Activated B cell treated with CpG ODN at 0.5 μM for 24 hours (primary cell): ENCODE measurements at regions not wholly inside any gene's neighbourhood (a gene's known extent, or its start where the extent isn't known, plus 50 kb on each side); places are given as distances from the start of the nearest gene placed in this dataset.

Experiments
- ATAC-seq: fragments of 200-7000 bp; cut with Tn5 transposase; one replicate; pipeline ENCODE4 v1.10.0; 2021; ENCODE audit warnings: low read depth, mild to moderate bottlenecking, moderate library complexity
- CTCF ChIA-PET: fragments of 350-600 bp; sonication (Branson Sonifier 250); formaldehyde crosslinking; loops from one replicate; lab custom pipeline; 2021; ENCODE audit warnings: antibody characterized with exemption; lab: Charles Lee
- POLR2A ChIA-PET: fragments of 350-600 bp; sonication (Branson Sonifier 250); formaldehyde crosslinking; loops from one replicate; lab custom pipeline; 2021; ENCODE audit warnings: antibody characterized with exemption; lab: Charles Lee
- DNase-seq: peaks from one replicate; pipeline ENCODE4 v3.0.0; 2022
- H3K27ac Mint-ChIP-seq: one replicate; pipeline ENCODE4 v1.8.0; 2020; ENCODE audit warnings: mixed read lengths
- H3K27me3 Mint-ChIP-seq: one replicate; pipeline ENCODE4 v1.8.0; 2021; ENCODE audit warnings: mixed read lengths
- H3K36me3 Mint-ChIP-seq: one replicate; pipeline ENCODE4 v1.8.0; 2021; ENCODE audit warnings: low read depth, mixed read lengths
- H3K4me1 Mint-ChIP-seq: one replicate; pipeline ENCODE4 v1.8.0; 2021; ENCODE audit warnings: mixed read lengths
- H3K4me3 Mint-ChIP-seq: one replicate; pipeline ENCODE4 v1.8.0; 2020; ENCODE audit warnings: mild to moderate bottlenecking, mixed read lengths
- H3K9me3 Mint-ChIP-seq: one replicate; pipeline ENCODE4 v1.8.0; 2020; ENCODE audit warnings: mixed read lengths
- intact Hi-C: fragments of 100-400 bp; cut with micrococcal nuclease; formaldehyde crosslinking; loops from one replicate; pipeline ENCODE4 v1.15.1; 2024
- TF ChIP-seq, protein P1 (sequence below): fragments of 200-600 bp; IDR thresholded peaks from one replicate; pipeline ENCODE4 v1.8.0; 2022; ENCODE audit warnings: antibody characterized with exemption, mild to moderate bottlenecking

DNA sequence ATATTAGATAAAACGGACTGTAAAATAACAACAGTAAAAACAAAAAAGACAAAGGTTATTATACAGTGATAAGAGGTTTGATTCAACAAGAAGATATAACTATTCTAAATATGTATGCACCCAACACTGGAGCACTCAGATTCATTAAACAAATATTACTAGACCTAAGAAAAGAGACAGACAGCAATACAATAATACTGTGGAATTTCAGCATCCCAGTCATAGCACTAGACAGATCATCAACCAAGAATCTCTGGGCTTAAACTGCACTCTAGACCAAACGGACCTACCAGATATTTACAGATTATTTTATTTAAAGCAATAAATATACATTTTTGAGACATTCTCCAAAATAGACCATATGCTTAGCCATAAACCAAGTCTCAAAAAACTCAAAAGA, 263.8 kb downstream of the C6orf118 start:
- peaks cover 16% of the 10 kb centered on the region for H3K9me3 Mint-ChIP-seq
- no peaks in the 10 kb centered on the region for H3K27me3 Mint-ChIP-seq
- DNase-seq: no peak
- no peak overlapping the region for H3K27ac Mint-ChIP-seq
- no peak for ATAC-seq
- ChIA-PET POLR2A (no interaction called here), CTCF (no interaction called here)
- no peak overlapping the region for H3K4me3 Mint-ChIP-seq
- H3K36me3 Mint-ChIP-seq: no peaks in the 10 kb centered on the region
- intact Hi-C loops: no loop called here
- TF ChIP-seq, protein P1, sequence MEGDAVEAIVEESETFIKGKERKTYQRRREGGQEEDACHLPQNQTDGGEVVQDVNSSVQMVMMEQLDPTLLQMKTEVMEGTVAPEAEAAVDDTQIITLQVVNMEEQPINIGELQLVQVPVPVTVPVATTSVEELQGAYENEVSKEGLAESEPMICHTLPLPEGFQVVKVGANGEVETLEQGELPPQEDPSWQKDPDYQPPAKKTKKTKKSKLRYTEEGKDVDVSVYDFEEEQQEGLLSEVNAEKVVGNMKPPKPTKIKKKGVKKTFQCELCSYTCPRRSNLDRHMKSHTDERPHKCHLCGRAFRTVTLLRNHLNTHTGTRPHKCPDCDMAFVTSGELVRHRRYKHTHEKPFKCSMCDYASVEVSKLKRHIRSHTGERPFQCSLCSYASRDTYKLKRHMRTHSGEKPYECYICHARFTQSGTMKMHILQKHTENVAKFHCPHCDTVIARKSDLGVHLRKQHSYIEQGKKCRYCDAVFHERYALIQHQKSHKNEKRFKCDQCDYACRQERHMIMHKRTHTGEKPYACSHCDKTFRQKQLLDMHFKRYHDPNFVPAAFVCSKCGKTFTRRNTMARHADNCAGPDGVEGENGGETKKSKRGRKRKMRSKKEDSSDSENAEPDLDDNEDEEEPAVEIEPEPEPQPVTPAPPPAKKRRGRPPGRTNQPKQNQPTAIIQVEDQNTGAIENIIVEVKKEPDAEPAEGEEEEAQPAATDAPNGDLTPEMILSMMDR: no peak
- no peaks in the 10 kb centered on the region for H3K4me1 Mint-ChIP-seq

DNA sequence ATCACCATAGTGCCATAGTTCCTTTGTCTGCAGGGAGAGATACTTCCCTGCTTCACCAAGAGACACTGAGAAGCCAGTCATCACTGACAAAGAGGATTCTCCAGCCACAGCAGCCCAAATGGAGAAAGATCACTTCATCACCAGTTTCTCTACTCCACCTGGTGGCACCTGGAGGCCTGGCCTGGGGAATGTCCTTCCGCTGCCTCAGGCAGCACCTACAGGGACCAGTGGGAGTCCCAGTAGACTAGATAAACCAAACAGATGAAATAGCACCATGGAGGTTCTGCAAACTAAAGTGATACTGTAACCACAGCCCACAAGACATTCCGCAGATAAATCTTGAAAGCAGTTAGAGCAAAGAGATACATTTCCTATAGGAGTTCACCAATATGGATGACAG, 266.5 kb downstream of the C6orf118 start:
- Mint-ChIP-seq H3K27me3 (no peaks in the 10 kb centered on the region), H3K27ac (no peak overlapping the region), H3K36me3 (no peaks in the 10 kb centered on the region), H3K9me3 (peaks cover 21% of the 10 kb centered on the region), H3K4me3 (no peak overlapping the region), H3K4me1 (no peaks in the 10 kb centered on the region)
- intact Hi-C loops: no loop called here
- DNase-seq (no peak), ATAC-seq (no peak)
- ChIA-PET CTCF (no interaction called here), POLR2A (no interaction called here)
- TF ChIP-seq, protein P1: no peak

DNA sequence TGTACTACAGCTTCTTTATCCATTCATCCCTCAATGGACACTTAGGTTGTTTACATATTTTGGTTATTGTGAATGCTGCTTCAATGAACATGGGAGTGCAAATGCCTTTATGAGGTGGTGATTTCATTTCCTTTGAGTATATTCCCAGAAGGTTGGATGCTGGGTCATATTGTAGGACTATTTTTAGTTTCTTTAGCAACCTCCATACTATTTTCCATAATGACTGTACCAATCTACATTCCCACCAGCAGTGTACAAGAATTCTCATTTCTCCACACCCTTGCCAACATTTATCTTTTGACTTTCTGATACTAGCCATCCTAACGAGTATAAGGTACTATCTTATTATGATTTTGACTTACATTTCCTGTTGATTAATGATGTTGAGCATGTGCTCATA, 269.0 kb downstream of the C6orf118 start:
- ChIA-PET CTCF (no interaction called here), POLR2A (no interaction called here)
- Mint-ChIP-seq H3K9me3 (peaks cover 10% of the 10 kb centered on the region), H3K4me3 (no peak overlapping the region), H3K27me3 (no peaks in the 10 kb centered on the region), H3K4me1 (no peaks in the 10 kb centered on the region), H3K27ac (no peak overlapping the region), H3K36me3 (no peaks in the 10 kb centered on the region)
- DNase-seq (no peak), ATAC-seq (no peak)
- intact Hi-C loops: no loop called here
- TF ChIP-seq, protein P1: no peak

DNA sequence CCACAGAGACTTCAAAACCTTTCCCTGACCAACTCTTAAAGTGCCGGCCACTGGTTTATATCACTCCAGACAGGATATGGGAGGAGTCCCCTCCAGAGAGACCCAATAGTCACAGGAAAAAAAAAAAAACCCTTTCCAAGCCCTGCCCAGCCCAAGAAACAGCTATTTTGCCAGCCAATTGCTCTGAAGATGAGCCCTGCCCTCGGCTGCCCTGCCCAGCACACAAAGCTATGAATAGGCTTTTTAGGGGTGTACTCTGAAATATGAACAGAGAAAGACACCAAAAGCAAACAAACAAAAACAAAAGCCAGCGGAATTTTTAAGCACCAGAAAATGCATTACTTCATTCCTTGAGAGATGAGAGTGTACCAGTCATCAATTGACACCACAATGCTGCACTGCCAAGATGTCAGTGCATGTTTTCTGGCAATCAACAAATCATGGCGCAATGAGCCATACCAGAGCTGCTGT, 275.1 kb downstream of the C6orf118 start:
- no peak for ATAC-seq
- Mint-ChIP-seq H3K36me3 (no peaks in the 10 kb centered on the region), H3K4me3 (no peak overlapping the region), H3K27me3 (no peaks in the 10 kb centered on the region), H3K4me1 (no peaks in the 10 kb centered on the region), H3K9me3 (peaks cover 4% of the 10 kb centered on the region), H3K27ac (no peak overlapping the region)
- DNase-seq: no peak
- POLR2A ChIA-PET: no interaction called here
- CTCF ChIA-PET: no interaction called here
- TF ChIP-seq, protein P1: no peak
- intact Hi-C loops: no loop called here

DNA sequence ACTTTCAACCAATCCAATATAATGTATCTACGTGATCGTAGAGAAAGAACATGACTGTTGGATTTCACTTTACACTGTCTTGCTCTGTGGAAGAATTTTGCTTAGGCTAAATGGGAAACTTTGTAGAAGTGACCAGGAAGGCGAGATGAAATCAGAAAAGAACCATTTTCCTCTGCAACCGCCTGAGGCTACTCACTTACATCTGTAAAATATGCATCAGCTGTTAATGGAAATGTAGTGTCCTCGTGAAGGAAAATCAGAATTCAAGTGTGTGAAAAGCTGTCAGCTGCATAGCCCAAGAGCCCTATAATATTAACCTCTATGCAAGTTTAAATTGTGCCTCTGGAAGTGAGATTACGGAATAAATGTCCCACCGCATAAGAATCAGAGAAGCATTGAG, 277.9 kb downstream of the C6orf118 start:
- intact Hi-C loops: no loop called here
- Mint-ChIP-seq H3K27me3 (no peaks in the 10 kb centered on the region), H3K36me3 (no peaks in the 10 kb centered on the region), H3K4me1 (no peaks in the 10 kb centered on the region), H3K27ac (no peak overlapping the region), H3K4me3 (no peak overlapping the region), H3K9me3 (peaks cover 7% of the 10 kb centered on the region)
- ChIA-PET CTCF (no interaction called here), POLR2A (no interaction called here)
- TF ChIP-seq, protein P1: no peak
- DNase-seq (no peak), ATAC-seq (no peak)
